IMR-90 (cell line): ENCODE measurements at regions not wholly inside any gene's neighbourhood (a gene's known extent, or its start where the extent isn't known, plus 50 kb on each side); places are given as distances from the start of the nearest gene placed in this dataset.

Experiments
- ATAC-seq: fragments of 200-7000 bp; cut with Tn5 transposase; 2 replicates; pipeline ENCODE4 v1.9.1; 2020; ENCODE audit warnings: low read depth, mild to moderate bottlenecking, moderate library complexity
- BruUV-seq: library from RNA; stranded (reverse); fragments of 400-500 nt; replicated peaks from 2 replicates; lab custom pipeline; 2021; lab: Mats Ljungman, UMichigan
- CTCF ChIA-PET: fragments of 300-600 bp; formaldehyde crosslinking; extraction: SDS; loops from one replicate; lab custom pipeline; 2021; ENCODE audit warnings: antibody characterized with exemption; lab: Yijun Ruan, JAX
- POLR2A ChIA-PET: fragments of 300-600 bp; sonication (Branson Sonifier 250); formaldehyde crosslinking; loops from one replicate; lab custom pipeline; 2022; ENCODE audit warnings: antibody characterized with exemption; ENCODE audit not compliant: unreplicated experiment; lab: Charles Lee
- DNase-seq: peaks from one replicate; pipeline ENCODE4 v3.0.0; 2013
- H2AFZ ChIP-seq: replicated peaks from 2 replicates; pipeline ENCODE3; 2013; ENCODE audit warnings: low read length, mild to moderate bottlenecking; ENCODE audit not compliant: poor library complexity
- H2AK5ac ChIP-seq: 2 replicates; pipeline ENCODE4 v1.6.1; 2013; ENCODE audit warnings: low read depth, low read length, inconsistent platforms
- H2AK9ac ChIP-seq: replicated peaks from 2 replicates; pipeline ENCODE3; 2013; ENCODE audit warnings: mild to moderate bottlenecking, low read depth, low read length, moderate library complexity; ENCODE audit not compliant: poor library complexity
- H2BK120ac ChIP-seq: 2 replicates; pipeline ENCODE4 v1.6.1; 2013; ENCODE audit warnings: low read depth, low read length, inconsistent platforms
- H2BK15ac ChIP-seq: 3 replicates; pipeline ENCODE4 v1.6.1; 2013; ENCODE audit warnings: low read depth, low read length, inconsistent platforms
- H2BK20ac ChIP-seq: 2 replicates; pipeline ENCODE4 v1.6.1; 2013; ENCODE audit warnings: low read depth, mild to moderate bottlenecking, inconsistent platforms, low read length, moderate library complexity
- H2BK5ac ChIP-seq: 2 replicates; pipeline ENCODE4 v1.6.1; 2013; ENCODE audit warnings: mild to moderate bottlenecking, low read depth, low read length, inconsistent platforms; ENCODE audit not compliant: poor library complexity, severe bottlenecking
- H3K14ac ChIP-seq: replicated peaks from 2 replicates; pipeline ENCODE4 v1.6.1; 2013; ENCODE audit warnings: low read depth, low read length, inconsistent platforms
- H3K18ac ChIP-seq: 2 replicates; pipeline ENCODE4 v1.6.1; 2013; ENCODE audit warnings: low read depth, low read length, control low read depth
- H3K23ac ChIP-seq: 2 replicates; pipeline ENCODE4 v1.6.1; 2013; ENCODE audit warnings: low read depth, low read length, inconsistent platforms
- H3K27ac ChIP-seq: 2 replicates; pipeline ENCODE4 v1.5.1; 2013; ENCODE audit warnings: mild to moderate bottlenecking, control low read depth, low read length; ENCODE audit not compliant: insufficient read depth
- H3K27me3 ChIP-seq: 2 replicates; pipeline ENCODE4 v1.6.1; 2013; ENCODE audit warnings: low read length; ENCODE audit not compliant: control insufficient read depth, insufficient read depth
- H3K36me3 ChIP-seq: 2 replicates; pipeline ENCODE4 v1.6.1; 2013; ENCODE audit warnings: low read length, mixed read lengths; ENCODE audit not compliant: control insufficient read depth, insufficient read depth
- H3K4ac ChIP-seq: 2 replicates; pipeline ENCODE4 v1.6.1; 2013; ENCODE audit warnings: low read depth, low read length, inconsistent platforms
- H3K4me1 ChIP-seq: 2 replicates; pipeline ENCODE4 v1.6.1; 2013; ENCODE audit warnings: low read length, mixed read lengths; ENCODE audit not compliant: control insufficient read depth, insufficient read depth
- H3K4me2 ChIP-seq: 2 replicates; pipeline ENCODE4 v1.6.1; 2013; ENCODE audit warnings: low read depth, mild to moderate bottlenecking, control low read depth, low read length, moderate library complexity
- H3K4me3 ChIP-seq: 2 replicates; pipeline ENCODE4 v1.5.1; 2013; ENCODE audit warnings: low read depth, mild to moderate bottlenecking, control low read depth, low read length, moderate library complexity; ENCODE audit not compliant: insufficient read depth
- H3K56ac ChIP-seq: 2 replicates; pipeline ENCODE4 v1.6.1; 2013; ENCODE audit warnings: low read length, inconsistent platforms; ENCODE audit not compliant: insufficient read depth; ENCODE audit errors: extremely low read depth
- H3K79me1 ChIP-seq, 2 experiments: 2 replicates each; pipeline ENCODE4 v1.6.1; 2013; ENCODE audit warnings: low read length in 2 of 2, inconsistent platforms in 1 of 2, low read depth in 1 of 2
- H3K9ac ChIP-seq: 2 replicates; pipeline ENCODE4 v1.6.1; 2013; ENCODE audit warnings: low read depth, low read length, control low read depth
- H3K9me1 ChIP-seq: 2 replicates; pipeline ENCODE4 v1.6.1; 2013; ENCODE audit warnings: low read length, inconsistent platforms; ENCODE audit not compliant: insufficient read depth
- H3K9me3 ChIP-seq: 2 replicates; pipeline ENCODE4 v1.6.1; 2013; ENCODE audit warnings: low read length; ENCODE audit not compliant: control insufficient read depth, insufficient read depth
- H4K20me1 ChIP-seq: 2 replicates; pipeline ENCODE4 v1.6.1; 2013; ENCODE audit warnings: low read length, inconsistent platforms; ENCODE audit not compliant: insufficient read depth
- H4K5ac ChIP-seq: 2 replicates; pipeline ENCODE4 v1.6.1; 2013; ENCODE audit warnings: mild to moderate bottlenecking, low read depth, low read length, control low read depth
- H4K8ac ChIP-seq, 2 experiments: 2 replicates each; pipeline ENCODE4 v1.6.1; 2013; ENCODE audit warnings: low read depth in 2 of 2, low read length in 2 of 2, control low read depth in 1 of 2, inconsistent platforms in 1 of 2
- H4K91ac ChIP-seq: 2 replicates; pipeline ENCODE4 v1.6.1; 2013; ENCODE audit warnings: low read depth, low read length, inconsistent platforms; ENCODE audit not compliant: insufficient read depth
- BHLHE40 ChIP-seq: fragments of 150-350 bp; IDR thresholded peaks from 2 replicates; pipeline ENCODE4 v1.6.1; 2016; ENCODE audit warnings: mild to moderate bottlenecking, low read depth, low read length
- CEBPB ChIP-seq: IDR thresholded peaks from 2 replicates; pipeline ENCODE4 v1.6.1; 2012; ENCODE audit warnings: low read depth, low read length, improper control_type of control experiment
- CHD1 ChIP-seq: IDR thresholded peaks from 2 replicates; pipeline ENCODE4 v1.6.1; 2012; ENCODE audit warnings: low read depth, low read length, improper control_type of control experiment
- FOS ChIP-seq: fragments of 150-350 bp; IDR thresholded peaks from 2 replicates; pipeline ENCODE4 v1.6.1; 2016; ENCODE audit warnings: low read depth, low read length
- MAFK ChIP-seq: IDR thresholded peaks from 2 replicates; pipeline ENCODE4 v1.6.1; 2012; ENCODE audit warnings: low read depth, low read length, improper control_type of control experiment
- MAZ ChIP-seq: IDR thresholded peaks from 2 replicates; pipeline ENCODE4 v1.6.1; 2012; ENCODE audit warnings: low read depth, mild to moderate bottlenecking, low read length, improper control_type of control experiment, moderate library complexity, borderline replicate concordance
- MXI1 ChIP-seq: IDR thresholded peaks from 2 replicates; pipeline ENCODE4 v1.6.1; 2012; ENCODE audit warnings: low read depth, mild to moderate bottlenecking, low read length, moderate library complexity, borderline replicate concordance
- NFE2L2 ChIP-seq: fragments of 150-350 bp; IDR thresholded peaks from 2 replicates; pipeline ENCODE4 v1.6.1; 2016; ENCODE audit warnings: low read depth, mild to moderate bottlenecking, low read length
- POLR2A ChIP-seq: IDR thresholded peaks from 2 replicates; pipeline ENCODE4 v1.6.1; 2012; ENCODE audit warnings: mild to moderate bottlenecking, low read depth, low read length
- RAD21 ChIP-seq: IDR thresholded peaks from 2 replicates; pipeline ENCODE4 v1.6.1; 2012; ENCODE audit warnings: low read length, improper control_type of control experiment
- RCOR1 ChIP-seq: IDR thresholded peaks from 2 replicates; pipeline ENCODE4 v1.6.1; 2012; ENCODE audit warnings: mild to moderate bottlenecking, low read length, improper control_type of control experiment; ENCODE audit not compliant: insufficient replicate concordance
- RFX5 ChIP-seq: IDR thresholded peaks from 2 replicates; pipeline ENCODE4 v1.8.0; 2012; ENCODE audit warnings: low read depth, mild to moderate bottlenecking, low read length, moderate library complexity
- SMC3 ChIP-seq: fragments of 150-350 bp; IDR thresholded peaks from 2 replicates; pipeline ENCODE4 v1.6.1; 2016; ENCODE audit warnings: low read depth, mild to moderate bottlenecking, antibody characterized with exemption, low read length, moderate library complexity
- dilution Hi-C: fragments of 300-500 bp; cut with HindIII; formaldehyde crosslinking; loops from one replicate; pipeline ENCODE4 v1.14.3; 2018; ENCODE audit warnings: low sequenced_read_pairs; ENCODE audit not compliant: unreplicated experiment
- in situ Hi-C: fragments of 300-500 bp; cut with MboI; formaldehyde crosslinking; loops from 3 replicates; pipeline ENCODE4 v1.14.3; 2019; ENCODE audit warnings: low sequenced_read_pairs, inconsistent platforms, mixed read lengths
- intact Hi-C: fragments of 100-400 bp; cut with micrococcal nuclease; formaldehyde crosslinking; loops from 2 replicates; pipeline ENCODE4 v1.10.0; 2022
- TF ChIP-seq, protein P1 (sequence below): fragments of 150-350 bp; IDR thresholded peaks from 2 replicates; pipeline ENCODE4 v1.6.1; 2016; ENCODE audit warnings: low read depth, mild to moderate bottlenecking, low read length, moderate library complexity, borderline replicate concordance
- TF ChIP-seq, protein P2 (sequence below): conservative IDR thresholded peaks from 2 replicates; pipeline ENCODE4 v1.5.1; 2012; ENCODE audit warnings: mild to moderate bottlenecking, low read depth, low read length, improper control_type of control experiment
- TF ChIP-seq, protein P3 (sequence below): fragments of 150-350 bp; IDR thresholded peaks from 2 replicates; pipeline ENCODE4 v1.6.1; 2017; ENCODE audit warnings: mild to moderate bottlenecking, antibody characterized with exemption, low read length, low read depth

DNA sequence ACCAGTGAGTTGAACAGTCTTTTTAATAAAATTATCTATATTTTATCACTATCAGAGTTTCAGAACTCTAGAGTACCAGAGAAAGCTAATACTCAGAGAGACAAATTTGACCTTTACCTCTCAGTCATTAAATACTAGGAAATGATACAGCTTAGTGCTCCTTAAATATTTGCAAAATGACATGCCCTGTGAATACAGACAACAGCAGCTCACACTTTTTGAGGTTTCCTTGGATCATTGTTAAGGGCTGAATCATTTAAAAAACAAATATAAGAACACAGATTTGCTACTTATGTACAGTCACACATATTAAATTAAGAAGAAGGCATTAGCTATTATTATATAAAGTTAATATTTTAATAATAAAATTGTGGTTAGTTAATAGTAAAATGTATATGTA, 1158.7 kb upstream of the EYS start:
- no peak overlapping the region for H4K91ac ChIP-seq
- intact Hi-C loops: no loop called here
- H3K9ac ChIP-seq: no peak overlapping the region
- no peaks in the 10 kb centered on the region for H3K79me1 ChIP-seq
- H3K4me3 ChIP-seq: no peak overlapping the region
- H3K4me1 ChIP-seq: no peaks in the 10 kb centered on the region
- H3K18ac ChIP-seq: no peak overlapping the region
- H2AK9ac ChIP-seq: no peak overlapping the region
- no peak overlapping the region for H4K8ac ChIP-seq
- TF ChIP-seq, protein P1, sequence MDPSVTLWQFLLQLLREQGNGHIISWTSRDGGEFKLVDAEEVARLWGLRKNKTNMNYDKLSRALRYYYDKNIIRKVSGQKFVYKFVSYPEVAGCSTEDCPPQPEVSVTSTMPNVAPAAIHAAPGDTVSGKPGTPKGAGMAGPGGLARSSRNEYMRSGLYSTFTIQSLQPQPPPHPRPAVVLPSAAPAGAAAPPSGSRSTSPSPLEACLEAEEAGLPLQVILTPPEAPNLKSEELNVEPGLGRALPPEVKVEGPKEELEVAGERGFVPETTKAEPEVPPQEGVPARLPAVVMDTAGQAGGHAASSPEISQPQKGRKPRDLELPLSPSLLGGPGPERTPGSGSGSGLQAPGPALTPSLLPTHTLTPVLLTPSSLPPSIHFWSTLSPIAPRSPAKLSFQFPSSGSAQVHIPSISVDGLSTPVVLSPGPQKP: no peak
- TF ChIP-seq SMC3: no peak
- TF ChIP-seq RFX5: no peak
- TF ChIP-seq, protein P2, sequence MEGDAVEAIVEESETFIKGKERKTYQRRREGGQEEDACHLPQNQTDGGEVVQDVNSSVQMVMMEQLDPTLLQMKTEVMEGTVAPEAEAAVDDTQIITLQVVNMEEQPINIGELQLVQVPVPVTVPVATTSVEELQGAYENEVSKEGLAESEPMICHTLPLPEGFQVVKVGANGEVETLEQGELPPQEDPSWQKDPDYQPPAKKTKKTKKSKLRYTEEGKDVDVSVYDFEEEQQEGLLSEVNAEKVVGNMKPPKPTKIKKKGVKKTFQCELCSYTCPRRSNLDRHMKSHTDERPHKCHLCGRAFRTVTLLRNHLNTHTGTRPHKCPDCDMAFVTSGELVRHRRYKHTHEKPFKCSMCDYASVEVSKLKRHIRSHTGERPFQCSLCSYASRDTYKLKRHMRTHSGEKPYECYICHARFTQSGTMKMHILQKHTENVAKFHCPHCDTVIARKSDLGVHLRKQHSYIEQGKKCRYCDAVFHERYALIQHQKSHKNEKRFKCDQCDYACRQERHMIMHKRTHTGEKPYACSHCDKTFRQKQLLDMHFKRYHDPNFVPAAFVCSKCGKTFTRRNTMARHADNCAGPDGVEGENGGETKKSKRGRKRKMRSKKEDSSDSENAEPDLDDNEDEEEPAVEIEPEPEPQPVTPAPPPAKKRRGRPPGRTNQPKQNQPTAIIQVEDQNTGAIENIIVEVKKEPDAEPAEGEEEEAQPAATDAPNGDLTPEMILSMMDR: no peak
- TF ChIP-seq RAD21: no peak
- no peak for TF ChIP-seq CEBPB
- no peak for TF ChIP-seq CHD1
- TF ChIP-seq FOS: no peak
- no peak for TF ChIP-seq RCOR1
- TF ChIP-seq MAFK: no peak
- no peak for TF ChIP-seq MAZ
- TF ChIP-seq POLR2A: no peak
- no peak for TF ChIP-seq MXI1
- TF ChIP-seq, protein P3, sequence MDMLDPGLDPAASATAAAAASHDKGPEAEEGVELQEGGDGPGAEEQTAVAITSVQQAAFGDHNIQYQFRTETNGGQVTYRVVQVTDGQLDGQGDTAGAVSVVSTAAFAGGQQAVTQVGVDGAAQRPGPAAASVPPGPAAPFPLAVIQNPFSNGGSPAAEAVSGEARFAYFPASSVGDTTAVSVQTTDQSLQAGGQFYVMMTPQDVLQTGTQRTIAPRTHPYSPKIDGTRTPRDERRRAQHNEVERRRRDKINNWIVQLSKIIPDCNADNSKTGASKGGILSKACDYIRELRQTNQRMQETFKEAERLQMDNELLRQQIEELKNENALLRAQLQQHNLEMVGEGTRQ: no peak
- TF ChIP-seq NFE2L2: no peak
- no peak for TF ChIP-seq BHLHE40
- no peak for ATAC-seq
- no peak overlapping the region for H2BK5ac ChIP-seq
- H2AK5ac ChIP-seq: no peak overlapping the region
- H3K14ac ChIP-seq: no peak overlapping the region
- ChIA-PET POLR2A (no interaction called here), CTCF (no interaction called here)
- no peaks in the 10 kb centered on the region for H4K20me1 ChIP-seq
- H3K27ac ChIP-seq: no peak overlapping the region
- H2BK20ac ChIP-seq: no peak overlapping the region
- dilution Hi-C loops: no loop called here
- H3K56ac ChIP-seq: no peak overlapping the region
- H3K9me3 ChIP-seq: no peaks in the 10 kb centered on the region
- no TSS peak for BruUV-seq
- in situ Hi-C loops: no loop called here
- H3K4me2 ChIP-seq: no peak overlapping the region
- H3K9me1 ChIP-seq: no peaks in the 10 kb centered on the region
- H4K5ac ChIP-seq: no peak overlapping the region
- no peak overlapping the region for H2BK15ac ChIP-seq
- H2BK120ac ChIP-seq: no peak overlapping the region
- H3K27me3 ChIP-seq: no peaks in the 10 kb centered on the region
- no peak for DNase-seq
- no peak overlapping the region for H3K23ac ChIP-seq
- H3K4ac ChIP-seq: no peak overlapping the region
- no peak overlapping the region for H2AFZ ChIP-seq
- no peaks in the 10 kb centered on the region for H3K36me3 ChIP-seq
